Cardiac fibroblast (primary cell): ENCODE measurements at regions not wholly inside any gene's neighbourhood (a gene's known extent, or its start where the extent isn't known, plus 50 kb on each side); places are given as distances from the start of the nearest gene placed in this dataset.
"Not testable (repeated sequence)": the region's sequence is repeated elsewhere in the genome, so short reads cannot be mapped to it uniquely, and the experiment has no call there.

Source experiments
- DNase-seq, 2 donors: peaks; one replicate each; pipeline versions ENCODE4 v3.0.0 to v3.0.0-alpha.2; 2010; ENCODE audit warnings: low read depth in 2 of 2
- H3K4me3 ChIP-seq, 2 donors: replicated peaks in 1 of 2; 1 replicate in 1 of 2; 2 replicates in 1 of 2; pipeline ENCODE4 v1.5.1; 2011; ENCODE audit warnings: low read depth in 2 of 2, low read length in 2 of 2, mild to moderate bottlenecking in 2 of 2, moderate library complexity in 1 of 2
- CTCF ChIP-seq: IDR thresholded peaks from one replicate; pipeline ENCODE4 v1.5.1; 2011; ENCODE audit warnings: low read depth, mild to moderate bottlenecking, low read length, inconsistent platforms

GRCh38 chr12:131222329-131223139 is 268.8 kb downstream of the ADGRD1 start:
- DNase-seq: no peak
- no peak overlapping the region for H3K4me3 ChIP-seq
- TF ChIP-seq CTCF: no peak

- TF ChIP-seq CTCF: no peak
- H3K4me3 ChIP-seq: no peak overlapping the region
- no peak for DNase-seq
Observed at GRCh38 chr12:131223171-131223761, 269.6 kb downstream of the ADGRD1 start.

GRCh38 chr12:131223791-131224225 is 270.1 kb downstream of the ADGRD1 start:
- no peak for TF ChIP-seq CTCF
- DNase-seq: no peak
- H3K4me3 ChIP-seq: no peak overlapping the region

GRCh38 chr12:131224226-131225065 is 270.7 kb downstream of the ADGRD1 start:
- DNase-seq, H3K4me3 ChIP-seq: not testable (repeated sequence)

- not testable (repeated sequence) for H3K4me3 ChIP-seq
Observed at GRCh38 chr12:131225066-131225380, 271.3 kb downstream of the ADGRD1 start.

GRCh38 chr12:131226345-131227265 is 272.9 kb downstream of the ADGRD1 start:
- no peak for TF ChIP-seq CTCF
- DNase-seq: no peak
- H3K4me3 ChIP-seq: no peak overlapping the region

More at GRCh38 chr12:131225066-131225380, 271.3 kb downstream of the ADGRD1 start:
- DNase-seq: not testable (repeated sequence)

GRCh38 chr12:131227641-131228040 is 273.9 kb downstream of the ADGRD1 start:
- H3K4me3 ChIP-seq, DNase-seq: not testable (repeated sequence)

- not testable (repeated sequence) for DNase-seq, H3K4me3 ChIP-seq
Observed at GRCh38 chr12:131229079-131229425, 275.3 kb downstream of the ADGRD1 start.
